Omental fat pad (tissue), 3 donors: ENCODE measurements at regions not wholly inside any gene's neighbourhood (a gene's known extent, or its start where the extent isn't known, plus 50 kb on each side); places are given as distances from the start of the nearest gene placed in this dataset.

Source experiments
- ATAC-seq: fragments of 150-250 bp; one replicate; pipeline ENCODE4 v1.9.1; 2016; ENCODE audit warnings: mild to moderate bottlenecking, moderate library complexity; ENCODE audit not compliant: low FRiP score
- DNase-seq: peaks from one replicate; pipeline ENCODE4 v3.0.0-alpha.2; 2019; ENCODE audit warnings: low spot score
- CTCF ChIP-seq, 3 donors: fragments of 450-650 bp; IDR thresholded peaks; one replicate each; pipeline ENCODE4 v1.5.1; 2016 to 2017; ENCODE audit warnings: antibody characterized with exemption in 3 of 3, mild to moderate bottlenecking in 3 of 3, moderate library complexity in 2 of 3

DNA sequence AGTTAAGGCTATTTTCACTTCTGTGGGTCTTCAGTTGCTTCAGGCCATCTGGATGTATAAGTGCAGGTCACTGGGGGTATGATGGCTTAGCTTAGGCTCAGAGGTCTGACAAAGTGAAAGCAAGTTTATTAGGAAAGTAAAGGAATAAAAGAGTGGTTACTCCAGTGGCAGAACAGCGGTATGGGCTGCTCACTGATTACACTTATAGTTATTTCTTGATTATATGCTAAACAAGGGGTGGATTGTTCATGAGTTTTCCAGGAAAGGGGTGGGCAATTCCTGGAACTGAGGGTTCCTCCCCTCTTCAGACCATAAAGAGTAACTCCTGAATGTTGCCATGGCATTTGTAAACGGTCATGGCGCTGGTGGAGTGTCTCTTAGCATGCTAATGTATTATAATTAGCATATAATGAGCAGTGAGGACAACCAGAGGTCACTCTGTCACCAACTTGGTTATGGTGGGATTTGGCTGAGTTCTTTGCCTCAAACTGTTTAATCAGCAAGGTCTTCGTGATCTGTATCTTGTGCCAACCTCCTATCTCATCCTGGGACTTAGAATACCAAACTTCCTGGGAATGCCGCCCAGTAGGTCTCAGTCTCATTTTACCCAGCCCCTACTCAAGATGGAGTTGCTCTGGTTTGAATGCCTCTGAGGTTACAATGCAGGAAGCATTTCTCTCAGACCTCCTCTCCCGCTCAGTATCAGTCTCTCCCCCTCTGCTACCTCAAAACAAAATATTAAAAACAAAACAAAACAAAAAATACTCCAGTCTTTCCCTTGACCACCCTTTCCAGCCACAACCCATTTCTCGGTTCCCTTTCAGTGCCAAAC, 71.3 kb upstream of the SLC22A11 start:
- no peak for TF ChIP-seq CTCF (IDR thresholded peaks at IDR 0.05)
- ATAC-seq (no peak), DNase-seq (no peak)

GRCh38 chr11:64485074-64485473, 70.7 kb upstream of the SLC22A11 start:
- TF ChIP-seq CTCF (IDR thresholded peaks at IDR 0.05) = no peak
- ATAC-seq (no peak), DNase-seq (no peak)

DNA sequence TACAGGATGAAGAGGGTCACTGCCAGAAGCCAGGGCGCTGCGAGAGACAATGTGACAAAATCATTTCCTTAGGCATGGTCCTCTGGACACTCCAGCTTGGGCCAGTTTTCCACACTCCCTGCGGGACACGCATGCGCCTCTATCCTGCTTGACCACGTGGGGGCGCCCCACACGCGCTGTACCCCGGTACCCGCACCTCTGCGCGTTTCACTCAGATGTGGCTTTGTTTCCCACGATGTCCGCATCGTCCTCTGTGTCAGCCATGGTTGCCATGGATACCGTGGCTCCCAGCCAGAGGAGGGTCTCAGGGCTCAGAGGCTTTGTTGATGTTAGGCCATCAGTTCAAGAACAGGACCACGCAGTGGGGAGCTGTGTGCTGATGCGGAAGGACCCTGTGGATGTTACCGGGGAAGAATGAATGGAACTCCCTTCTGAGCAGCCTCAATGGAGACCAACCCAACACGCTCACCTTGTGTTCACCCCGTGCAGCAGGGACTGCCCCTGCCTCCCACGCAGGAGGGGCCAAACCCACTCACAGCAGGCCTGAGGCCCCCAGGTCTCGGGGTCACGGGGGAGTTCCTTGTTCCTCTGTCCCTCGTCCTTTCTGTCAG, 65.8 kb upstream of the SLC22A11 start:
- DNase-seq = no peak
- no peak for ATAC-seq
- TF ChIP-seq CTCF (IDR thresholded peaks at IDR 0.05) = no peak

DNA sequence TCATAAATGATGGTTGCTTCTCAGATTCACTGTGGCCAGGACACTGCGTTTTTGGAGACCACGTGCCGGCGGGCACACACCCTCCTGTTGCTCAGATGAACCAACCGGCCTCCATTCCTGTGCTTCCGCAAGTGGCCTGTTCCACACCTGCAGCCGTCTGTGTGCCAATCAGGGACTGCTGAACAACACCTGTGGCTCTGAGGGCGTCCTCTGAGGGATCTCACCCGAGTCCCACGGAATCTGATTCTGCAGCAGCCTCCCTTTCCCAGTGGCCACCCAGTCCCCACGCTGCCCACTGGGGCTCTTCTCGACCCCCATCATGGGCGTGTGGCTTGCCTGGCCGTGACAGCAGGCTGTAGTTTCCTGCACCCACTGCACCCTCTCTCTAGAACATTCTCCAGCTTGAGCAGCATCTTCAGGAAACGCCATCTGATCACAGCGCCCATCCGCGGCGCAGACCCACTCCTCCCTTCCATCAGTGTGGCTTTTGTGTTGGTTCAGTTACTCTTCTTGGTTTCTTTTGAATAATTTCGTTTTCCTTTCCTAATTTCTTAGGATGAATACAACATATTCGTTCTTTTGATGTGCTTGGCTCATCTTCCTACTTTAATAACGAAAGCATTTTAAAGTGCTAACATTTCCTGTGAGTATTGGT, 65.1 kb upstream of the SLC22A11 start:
- DNase-seq (no peak), ATAC-seq (no peak)
- TF ChIP-seq CTCF (IDR thresholded peaks at IDR 0.05) = no peak

DNA sequence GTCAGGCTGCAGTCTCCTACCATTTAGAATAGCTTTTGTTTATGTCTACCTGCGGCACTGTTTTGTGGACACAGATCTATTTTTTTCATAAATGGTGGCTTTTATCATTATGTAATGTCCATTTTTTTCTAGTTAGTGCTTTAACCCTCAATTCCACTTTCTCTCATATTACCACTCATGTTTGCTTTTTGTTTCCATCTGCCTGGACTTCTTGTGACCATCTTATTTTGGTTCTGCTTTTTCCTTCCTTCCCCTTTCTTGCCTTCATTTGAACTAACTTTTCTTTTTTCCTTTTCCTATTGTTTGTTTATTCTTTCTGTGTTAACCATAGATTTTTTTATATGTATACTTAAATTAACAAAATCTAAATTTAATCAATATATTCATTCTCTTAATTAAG, 63.2 kb upstream of the SLC22A11 start:
- ATAC-seq (no peak), DNase-seq (no peak)
- TF ChIP-seq CTCF (IDR thresholded peaks at IDR 0.05) = no peak

- DNase-seq = no peak
- TF ChIP-seq CTCF (IDR thresholded peaks at IDR 0.05) = no peak
- no peak for ATAC-seq
Observed at GRCh38 chr11:64498136-64498535, 57.6 kb upstream of the SLC22A11 start.
